Bronchial epithelial cell (primary cell): ENCODE measurements at regions not wholly inside any gene's neighbourhood (a gene's known extent, or its start where the extent isn't known, plus 50 kb on each side); places are given as distances from the start of the nearest gene placed in this dataset.

Experiments
- DNase-seq: peaks from one replicate; pipeline ENCODE4 v3.0.0-alpha.2; 2010; ENCODE audit warnings: low read depth
- FAIRE-seq: peaks from 2 replicates; lab custom pipeline; 2011; peaks lifted over from hg19 to GRCh38; lab: Jason Lieb, UNC
- H3K27me3 ChIP-seq: 2 replicates; pipeline ENCODE4 v1.5.1; 2011; ENCODE audit warnings: low read length; ENCODE audit not compliant: control insufficient read depth, insufficient read depth
- H3K36me3 ChIP-seq: 2 replicates; pipeline ENCODE4 v1.5.1; 2011; ENCODE audit warnings: low read length; ENCODE audit not compliant: control insufficient read depth, insufficient read depth
- H3K4me3 ChIP-seq: 2 replicates; pipeline ENCODE4 v1.5.1; 2011; ENCODE audit warnings: mild to moderate bottlenecking, low read depth, low read length, control low read depth
- CTCF ChIP-seq: IDR thresholded peaks from 2 replicates; pipeline ENCODE4 v1.5.1; 2011; ENCODE audit warnings: mild to moderate bottlenecking, moderate library complexity, low read length, control low read depth, inconsistent platforms; ENCODE audit not compliant: insufficient read depth, severe bottlenecking

DNA sequence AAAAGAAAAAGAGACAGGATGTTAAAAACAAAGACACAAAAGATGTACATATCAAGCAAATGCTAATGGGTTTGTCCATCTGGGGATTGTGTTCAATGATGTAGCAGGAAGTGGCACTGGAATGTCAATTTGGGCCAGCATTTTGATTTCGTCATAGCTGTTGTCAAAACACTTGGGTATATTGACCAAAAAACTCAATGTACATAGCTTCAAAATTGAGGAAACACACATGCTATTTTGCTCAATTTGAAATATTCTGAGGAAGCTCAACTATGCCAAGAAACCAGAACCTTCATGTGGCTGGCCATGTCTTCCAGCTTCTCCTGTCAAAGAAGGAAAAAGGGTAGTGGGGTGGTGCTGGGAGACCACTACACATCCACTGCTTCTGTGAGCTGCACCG is 212.7 kb upstream of the GHITM start:
- no peak for DNase-seq
- Histone ChIP-seq H3K27me3 (no peaks in the 10 kb centered on the region), H3K36me3 (no peaks in the 10 kb centered on the region), H3K4me3 (no peak overlapping the region)
- no peak for FAIRE-seq
- no peak for TF ChIP-seq CTCF

DNA sequence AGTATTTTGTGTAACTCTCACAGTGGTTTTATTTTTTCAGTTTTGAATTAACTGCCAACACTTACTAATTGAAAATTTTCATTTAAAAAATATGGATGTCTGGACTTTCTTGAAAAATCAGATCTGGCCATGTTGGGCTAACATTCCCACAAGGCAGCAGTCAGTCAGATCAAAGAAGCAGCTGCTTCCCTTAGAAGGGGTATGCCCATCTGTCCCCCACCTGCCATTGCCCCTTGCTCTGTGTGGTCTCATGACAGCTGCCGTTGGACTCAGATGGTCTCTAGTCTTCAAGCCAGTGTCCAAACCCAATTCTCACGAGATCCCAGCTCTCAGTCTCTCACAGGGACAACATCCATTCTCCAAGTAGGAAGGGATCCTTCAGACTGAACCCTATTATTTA is 212.1 kb upstream of the GHITM start:
- TF ChIP-seq CTCF = no peak
- DNase-seq (no peak), FAIRE-seq (no peak)
- no peaks in the 10 kb centered on the region for H3K27me3 ChIP-seq
- H3K4me3 ChIP-seq = no peak overlapping the region
- H3K36me3 ChIP-seq = no peaks in the 10 kb centered on the region

DNA sequence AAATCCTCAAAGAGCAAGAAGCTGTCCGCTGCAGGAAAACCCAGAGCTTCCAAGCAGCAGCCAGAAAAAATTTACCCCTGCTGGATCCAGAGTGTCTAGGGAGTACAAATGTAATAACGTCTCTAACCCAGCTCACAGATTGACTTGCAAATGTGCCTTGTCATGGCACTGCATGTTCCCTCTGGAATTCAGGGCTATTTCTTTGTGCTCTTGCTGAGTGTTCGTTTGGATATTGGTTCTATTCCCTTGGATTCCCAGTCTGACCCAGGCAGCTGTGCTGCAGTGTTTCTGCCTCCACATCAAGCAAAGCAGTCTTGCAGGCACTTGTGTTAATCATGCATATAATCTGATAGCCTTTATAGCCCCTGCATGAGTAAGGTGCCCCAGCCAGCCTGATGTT is 209.9 kb upstream of the GHITM start:
- DNase-seq (no peak), FAIRE-seq (no peak)
- Histone ChIP-seq H3K36me3 (no peaks in the 10 kb centered on the region), H3K4me3 (no peak overlapping the region), H3K27me3 (no peaks in the 10 kb centered on the region)
- TF ChIP-seq CTCF = no peak

DNA sequence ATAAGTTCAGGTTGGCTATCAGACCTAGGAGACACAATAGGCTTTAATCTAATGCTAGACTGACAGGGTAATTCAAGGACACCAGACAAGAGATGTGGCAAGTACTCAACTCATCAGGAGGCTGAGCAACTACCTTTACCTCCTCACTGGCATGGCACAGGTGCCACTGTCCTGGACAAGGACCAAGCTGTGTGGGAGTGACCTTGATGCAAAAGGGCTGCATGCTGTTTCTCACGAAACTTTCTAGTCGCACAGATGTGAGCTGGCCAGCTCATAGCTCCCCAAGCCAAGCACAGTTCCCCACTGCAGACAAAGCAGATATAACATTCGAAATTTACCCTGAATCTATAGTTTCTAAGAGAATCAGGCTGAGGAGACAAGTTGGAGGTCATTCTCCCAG is 207.6 kb upstream of the GHITM start:
- FAIRE-seq = no peak
- H3K36me3 ChIP-seq = no peaks in the 10 kb centered on the region
- no peak for TF ChIP-seq CTCF
- no peak overlapping the region for H3K4me3 ChIP-seq
- no peak for DNase-seq
- no peaks in the 10 kb centered on the region for H3K27me3 ChIP-seq

DNA sequence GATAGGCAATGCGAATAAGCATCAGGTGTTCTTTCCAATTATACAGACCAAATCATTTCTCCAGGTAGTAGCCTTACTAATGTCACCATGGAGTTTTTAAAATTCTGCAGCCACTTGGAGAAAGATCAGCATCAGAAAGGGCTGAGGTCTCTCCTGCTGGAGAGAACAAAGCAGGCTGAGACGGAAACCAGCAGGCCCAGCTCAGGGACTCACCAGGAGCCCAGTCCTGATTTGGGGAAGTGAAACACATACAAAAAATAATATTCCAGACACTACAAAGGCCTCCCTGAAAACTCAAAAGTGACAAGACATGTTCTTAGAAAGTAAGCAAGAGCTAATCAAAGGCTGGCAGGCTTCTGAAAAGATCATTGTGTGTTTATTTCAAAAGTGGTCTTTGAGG is 207.1 kb upstream of the GHITM start:
- Histone ChIP-seq H3K36me3 (no peaks in the 10 kb centered on the region), H3K27me3 (no peaks in the 10 kb centered on the region), H3K4me3 (no peak overlapping the region)
- FAIRE-seq (no peak), DNase-seq (no peak)
- TF ChIP-seq CTCF = no peak

DNA sequence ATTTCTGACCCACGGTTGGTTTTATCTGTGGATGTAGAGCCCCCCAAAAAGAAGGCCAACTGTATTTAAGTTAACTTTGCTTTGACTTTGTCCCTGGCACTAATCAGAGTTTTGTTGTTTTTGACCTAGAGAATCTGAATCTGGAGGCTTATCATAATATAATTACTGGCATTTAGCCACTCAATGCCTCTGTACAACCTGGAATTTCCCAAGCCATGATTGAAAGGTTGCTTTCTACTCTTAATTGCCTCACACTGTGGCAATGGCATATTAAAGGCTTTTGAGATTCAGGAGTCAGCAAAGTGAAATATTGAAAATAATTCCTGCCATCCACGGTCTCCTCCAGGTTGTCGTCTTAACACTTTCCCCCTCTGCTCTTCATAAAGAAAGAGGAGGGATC is 205.2 kb upstream of the GHITM start:
- no peaks in the 10 kb centered on the region for H3K27me3 ChIP-seq
- H3K36me3 ChIP-seq = no peaks in the 10 kb centered on the region
- H3K4me3 ChIP-seq = no peak overlapping the region
- DNase-seq (no peak), FAIRE-seq (no peak)
- TF ChIP-seq CTCF = no peak
